ENCODE measurements at regions not wholly inside any gene's neighbourhood (a gene's known extent, or its start where the extent isn't known, plus 50 kb on each side); places are given as distances from the start of the nearest gene placed in this dataset.

DNA sequence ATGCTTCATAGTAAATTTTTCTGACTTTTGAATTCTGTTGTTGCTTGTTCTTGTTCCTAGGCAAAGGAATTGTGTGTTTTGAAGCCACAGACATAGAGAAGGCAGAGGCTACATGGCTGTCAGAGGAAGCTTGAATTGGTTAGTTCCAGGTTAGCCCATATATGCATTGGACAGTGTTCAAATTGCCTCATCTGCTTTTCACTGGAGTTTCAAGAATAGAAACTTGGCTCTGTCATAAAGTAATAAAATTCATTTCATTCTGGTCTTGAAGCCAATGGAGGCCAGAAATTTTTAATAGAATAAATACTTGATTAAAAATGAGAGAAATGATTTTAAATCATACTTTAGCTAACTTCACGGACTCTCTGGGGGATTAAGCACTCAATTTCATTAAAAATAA lies 178.0 kb downstream of the YIPF5 start:
- H3K36me3 ChIP-seq (ENCODE audit: control insufficient read depth, insufficient read depth, low read length) = no peaks in the 10 kb centered on the region
- no CpG with 5 or more reads among the region's 1 CpG for WGBS, 2 experiments (ENCODE audit: insufficient coverage in 2 of 2)
- no peak overlapping the region for H3K4me3 ChIP-seq (ENCODE audit: extremely low read depth, insufficient read depth, low read length, poor library complexity, severe bottlenecking)
- no peak overlapping the region for H3K27ac ChIP-seq (ENCODE audit: low read depth, low read length, severe bottlenecking)
- H3K9me3 ChIP-seq (ENCODE audit: control insufficient read depth, low read length) = no peaks in the 10 kb centered on the region
- no peaks in the 10 kb centered on the region for H3K4me1 ChIP-seq (ENCODE audit: control insufficient read depth, insufficient read depth, low read length, poor library complexity, severe bottlenecking)

- H3K4me3 ChIP-seq (ENCODE audit: extremely low read depth, insufficient read depth, low read length, poor library complexity, severe bottlenecking) = no peak overlapping the region
- H3K27ac ChIP-seq (ENCODE audit: low read depth, low read length, severe bottlenecking) = no peak overlapping the region
- no peaks in the 10 kb centered on the region for H3K9me3 ChIP-seq (ENCODE audit: control insufficient read depth, low read length)
- H3K36me3 ChIP-seq (ENCODE audit: control insufficient read depth, insufficient read depth, low read length) = no peaks in the 10 kb centered on the region
- H3K4me1 ChIP-seq (ENCODE audit: control insufficient read depth, insufficient read depth, low read length, poor library complexity, severe bottlenecking) = no peaks in the 10 kb centered on the region
These were observed 167.6 kb downstream of the YIPF5 start for GRCh38 chr5:144002876-144003275.

DNA sequence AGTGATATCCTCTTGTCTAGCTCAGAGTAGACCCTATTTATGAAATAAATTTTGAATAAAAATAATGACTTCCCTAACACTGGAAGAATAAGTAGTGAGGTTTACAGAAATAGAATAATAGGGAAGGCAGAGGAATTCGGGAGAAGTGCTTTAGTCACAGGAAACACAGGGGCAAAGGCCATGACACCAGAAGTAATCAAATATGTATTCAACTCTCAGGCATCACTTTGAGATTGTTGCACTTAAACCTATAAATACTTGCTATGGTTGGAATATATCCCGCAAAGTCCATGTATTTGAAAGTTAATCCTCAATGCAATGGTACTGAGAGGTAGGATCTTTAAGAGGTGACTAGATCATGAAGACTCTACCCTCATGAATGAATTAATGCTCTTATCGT lies 166.8 kb downstream of the YIPF5 start:
- 80% methylated on average over 1 of the region's 3 CpGs; no CpG with 5 or more reads in 1 of the 2 experiments for WGBS, 2 experiments (ENCODE audit: insufficient coverage in 2 of 2)
- no peaks in the 10 kb centered on the region for H3K4me1 ChIP-seq (ENCODE audit: control insufficient read depth, insufficient read depth, low read length, poor library complexity, severe bottlenecking)
- H3K9me3 ChIP-seq (ENCODE audit: control insufficient read depth, low read length) = no peaks in the 10 kb centered on the region
- no peaks in the 10 kb centered on the region for H3K36me3 ChIP-seq (ENCODE audit: control insufficient read depth, insufficient read depth, low read length)
- H3K27ac ChIP-seq (ENCODE audit: low read depth, low read length, severe bottlenecking) = no peak overlapping the region
- H3K4me3 ChIP-seq (ENCODE audit: extremely low read depth, insufficient read depth, low read length, poor library complexity, severe bottlenecking) = no peak overlapping the region

GRCh38 chr5:144004146-144004545 lies 166.3 kb downstream of the YIPF5 start:
- Histone ChIP-seq H3K27ac (ENCODE audit: low read depth, low read length, severe bottlenecking) (no peak overlapping the region), H3K36me3 (ENCODE audit: control insufficient read depth, insufficient read depth, low read length) (no peaks in the 10 kb centered on the region), H3K9me3 (ENCODE audit: control insufficient read depth, low read length) (no peaks in the 10 kb centered on the region), H3K4me3 (ENCODE audit: extremely low read depth, insufficient read depth, low read length, poor library complexity, severe bottlenecking) (no peak overlapping the region), H3K4me1 (ENCODE audit: control insufficient read depth, insufficient read depth, low read length, poor library complexity, severe bottlenecking) (no peaks in the 10 kb centered on the region)
- WGBS, 2 experiments (ENCODE audit: insufficient coverage in 2 of 2) = no CpG with 5 or more reads among the region's 1 CpG

GRCh38 chr5:144004751-144005150 lies 165.7 kb downstream of the YIPF5 start:
- Histone ChIP-seq H3K9me3 (ENCODE audit: control insufficient read depth, low read length) (no peaks in the 10 kb centered on the region), H3K36me3 (ENCODE audit: control insufficient read depth, insufficient read depth, low read length) (no peaks in the 10 kb centered on the region), H3K4me1 (ENCODE audit: control insufficient read depth, insufficient read depth, low read length, poor library complexity, severe bottlenecking) (no peaks in the 10 kb centered on the region), H3K4me3 (ENCODE audit: extremely low read depth, insufficient read depth, low read length, poor library complexity, severe bottlenecking) (no peak overlapping the region), H3K27ac (ENCODE audit: low read depth, low read length, severe bottlenecking) (no peak overlapping the region)
- 91 to 100% methylated on average over 1 of the region's 1 CpG for WGBS, 2 experiments (ENCODE audit: insufficient coverage in 2 of 2)

DNA sequence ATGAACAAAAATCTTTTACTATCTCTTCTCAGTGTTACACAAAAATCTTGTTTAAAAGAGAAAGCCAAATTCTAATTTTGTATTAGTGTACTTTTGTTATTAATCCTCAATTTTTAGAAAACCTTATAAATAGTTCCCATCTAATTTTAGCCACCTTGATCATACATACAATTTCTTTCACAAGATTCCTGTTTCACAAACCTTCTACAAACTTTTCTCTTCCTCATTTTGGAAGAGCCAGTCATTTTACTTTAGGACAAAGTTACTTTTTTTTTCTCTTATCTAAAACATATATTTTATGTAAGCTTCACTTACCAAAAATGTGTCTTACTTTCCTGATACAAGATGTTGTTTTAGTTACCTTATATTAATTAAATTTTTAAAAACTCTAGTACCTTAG lies 161.3 kb downstream of the YIPF5 start:
- H3K4me1 ChIP-seq (ENCODE audit: control insufficient read depth, insufficient read depth, low read length, poor library complexity, severe bottlenecking) = no peaks in the 10 kb centered on the region

GRCh38 chr5:144011388-144011787 lies 159.1 kb downstream of the YIPF5 start:
- H3K27ac ChIP-seq (ENCODE audit: low read depth, low read length, severe bottlenecking) = no peak overlapping the region
- no peaks in the 10 kb centered on the region for H3K36me3 ChIP-seq (ENCODE audit: control insufficient read depth, insufficient read depth, low read length)
- H3K9me3 ChIP-seq (ENCODE audit: control insufficient read depth, low read length) = peaks cover 7% of the 10 kb centered on the region
- no peak overlapping the region for H3K4me3 ChIP-seq (ENCODE audit: extremely low read depth, insufficient read depth, low read length, poor library complexity, severe bottlenecking)
- H3K4me1 ChIP-seq (ENCODE audit: control insufficient read depth, insufficient read depth, low read length, poor library complexity, severe bottlenecking) = no peaks in the 10 kb centered on the region

More for the DNA sequence above, 161.3 kb downstream of the YIPF5 start:
- H3K36me3 ChIP-seq (ENCODE audit: control insufficient read depth, insufficient read depth, low read length) = no peaks in the 10 kb centered on the region
- H3K4me3 ChIP-seq (ENCODE audit: extremely low read depth, insufficient read depth, low read length, poor library complexity, severe bottlenecking) = no peak overlapping the region
- peaks cover 7% of the 10 kb centered on the region for H3K9me3 ChIP-seq (ENCODE audit: control insufficient read depth, low read length)
- no peak overlapping the region for H3K27ac ChIP-seq (ENCODE audit: low read depth, low read length, severe bottlenecking)

GRCh38 chr5:144013816-144014215 lies 156.6 kb downstream of the YIPF5 start:
- WGBS, 2 experiments (ENCODE audit: insufficient coverage in 2 of 2) = 83% methylated on average over 2 of the region's 2 CpGs; no CpG with 5 or more reads in 1 of the 2 experiments

GRCh38 chr5:144015961-144016360 lies 154.5 kb downstream of the YIPF5 start:
- Histone ChIP-seq H3K9me3 (ENCODE audit: control insufficient read depth, low read length) (no peaks in the 10 kb centered on the region), H3K36me3 (ENCODE audit: control insufficient read depth, insufficient read depth, low read length) (no peaks in the 10 kb centered on the region), H3K27ac (ENCODE audit: low read depth, low read length, severe bottlenecking) (no peak overlapping the region), H3K4me1 (ENCODE audit: control insufficient read depth, insufficient read depth, low read length, poor library complexity, severe bottlenecking) (no peaks in the 10 kb centered on the region), H3K4me3 (ENCODE audit: extremely low read depth, insufficient read depth, low read length, poor library complexity, severe bottlenecking) (no peak overlapping the region)
- 100% methylated on average over 1 of the region's 3 CpGs for WGBS, 2 experiments (ENCODE audit: insufficient coverage in 2 of 2)

More at GRCh38 chr5:144013816-144014215, 156.6 kb downstream of the YIPF5 start:
- Histone ChIP-seq H3K9me3 (ENCODE audit: control insufficient read depth, low read length) (peaks cover 7% of the 10 kb centered on the region), H3K4me3 (ENCODE audit: extremely low read depth, insufficient read depth, low read length, poor library complexity, severe bottlenecking) (no peak overlapping the region), H3K4me1 (ENCODE audit: control insufficient read depth, insufficient read depth, low read length, poor library complexity, severe bottlenecking) (no peaks in the 10 kb centered on the region), H3K36me3 (ENCODE audit: control insufficient read depth, insufficient read depth, low read length) (no peaks in the 10 kb centered on the region), H3K27ac (ENCODE audit: low read depth, low read length, severe bottlenecking) (no peak overlapping the region)

GRCh38 chr5:144017119-144017518 lies 153.3 kb downstream of the YIPF5 start:
- 91 to 97% methylated on average over 5 to 6 of the region's 7 CpGs for WGBS, 2 experiments (ENCODE audit: insufficient coverage in 2 of 2)

DNA sequence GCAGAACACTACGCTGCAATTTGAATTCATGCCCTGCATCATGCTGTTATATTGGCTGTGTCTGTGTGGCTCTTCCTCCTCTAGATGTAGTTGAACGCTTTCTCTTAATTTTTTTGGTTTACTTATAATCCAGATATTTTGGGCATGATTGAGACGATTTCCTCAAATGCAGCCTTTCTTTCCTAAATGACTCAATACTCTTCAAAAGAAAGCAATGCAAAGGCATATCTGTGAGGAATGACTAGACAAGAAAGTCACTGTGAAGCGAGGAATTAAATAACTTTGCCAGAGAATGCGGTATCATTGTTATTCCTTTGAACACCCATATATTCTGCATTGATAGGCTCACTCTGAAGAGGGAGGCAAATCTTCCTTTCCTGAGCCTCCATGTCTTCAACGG lies 152.8 kb downstream of the YIPF5 start:
- no peak overlapping the region for H3K27ac ChIP-seq (ENCODE audit: low read depth, low read length, severe bottlenecking)
- no peak overlapping the region for H3K4me3 ChIP-seq (ENCODE audit: extremely low read depth, insufficient read depth, low read length, poor library complexity, severe bottlenecking)
- no peaks in the 10 kb centered on the region for H3K36me3 ChIP-seq (ENCODE audit: control insufficient read depth, insufficient read depth, low read length)
- H3K4me1 ChIP-seq (ENCODE audit: control insufficient read depth, insufficient read depth, low read length, poor library complexity, severe bottlenecking) = no peaks in the 10 kb centered on the region
- 100% methylated on average over 1 of the region's 6 CpGs; no CpG with 5 or more reads in 1 of the 2 experiments for WGBS, 2 experiments (ENCODE audit: insufficient coverage in 2 of 2)
- no peaks in the 10 kb centered on the region for H3K9me3 ChIP-seq (ENCODE audit: control insufficient read depth, low read length)

More at GRCh38 chr5:144017119-144017518, 153.3 kb downstream of the YIPF5 start:
- Histone ChIP-seq H3K4me3 (ENCODE audit: extremely low read depth, insufficient read depth, low read length, poor library complexity, severe bottlenecking) (no peak overlapping the region), H3K36me3 (ENCODE audit: control insufficient read depth, insufficient read depth, low read length) (no peaks in the 10 kb centered on the region), H3K9me3 (ENCODE audit: control insufficient read depth, low read length) (no peaks in the 10 kb centered on the region), H3K4me1 (ENCODE audit: control insufficient read depth, insufficient read depth, low read length, poor library complexity, severe bottlenecking) (no peaks in the 10 kb centered on the region), H3K27ac (ENCODE audit: low read depth, low read length, severe bottlenecking) (no peak overlapping the region)

- H3K4me1 ChIP-seq (ENCODE audit: control insufficient read depth, insufficient read depth, low read length, poor library complexity, severe bottlenecking) = no peaks in the 10 kb centered on the region
- no peaks in the 10 kb centered on the region for H3K36me3 ChIP-seq (ENCODE audit: control insufficient read depth, insufficient read depth, low read length)
- H3K27ac ChIP-seq (ENCODE audit: low read depth, low read length, severe bottlenecking) = no peak overlapping the region
- H3K4me3 ChIP-seq (ENCODE audit: extremely low read depth, insufficient read depth, low read length, poor library complexity, severe bottlenecking) = no peak overlapping the region
- WGBS, 2 experiments (ENCODE audit: insufficient coverage in 2 of 2) = no CpG with 5 or more reads among the region's 1 CpG
- H3K9me3 ChIP-seq (ENCODE audit: control insufficient read depth, low read length) = no peaks in the 10 kb centered on the region
These were observed 146.4 kb downstream of the YIPF5 start for GRCh38 chr5:144024090-144024489.

Data from mesodermal cell (in vitro differentiated cells).